ENCODE measurements at regions not wholly inside any gene's neighbourhood (a gene's known extent, or its start where the extent isn't known, plus 50 kb on each side); places are given as distances from the start of the nearest gene placed in this dataset.

DNA sequence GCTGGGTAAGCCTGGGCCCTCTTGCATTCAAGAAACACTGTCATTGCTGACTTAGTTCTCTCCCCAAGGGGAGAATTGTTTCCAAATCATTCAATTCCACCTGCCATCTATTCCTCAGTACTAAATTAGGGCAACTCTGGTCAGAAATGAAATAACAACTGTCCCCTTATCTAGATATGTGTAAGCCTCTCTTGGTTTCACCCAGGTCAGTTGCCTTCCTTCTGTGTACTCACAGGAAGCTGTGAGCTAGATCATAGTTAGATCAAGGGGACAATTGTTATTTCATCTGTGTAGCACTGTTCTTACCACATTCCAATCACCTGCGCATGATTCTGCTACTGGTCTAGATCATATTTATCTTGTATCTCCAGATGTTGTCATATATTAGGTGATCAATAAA, 483.0 kb upstream of the SORCS1 start:
- no peak for DNase-seq (ENCODE audit: low read depth in 4 of 4, low spot score in 3 of 4)

DNA sequence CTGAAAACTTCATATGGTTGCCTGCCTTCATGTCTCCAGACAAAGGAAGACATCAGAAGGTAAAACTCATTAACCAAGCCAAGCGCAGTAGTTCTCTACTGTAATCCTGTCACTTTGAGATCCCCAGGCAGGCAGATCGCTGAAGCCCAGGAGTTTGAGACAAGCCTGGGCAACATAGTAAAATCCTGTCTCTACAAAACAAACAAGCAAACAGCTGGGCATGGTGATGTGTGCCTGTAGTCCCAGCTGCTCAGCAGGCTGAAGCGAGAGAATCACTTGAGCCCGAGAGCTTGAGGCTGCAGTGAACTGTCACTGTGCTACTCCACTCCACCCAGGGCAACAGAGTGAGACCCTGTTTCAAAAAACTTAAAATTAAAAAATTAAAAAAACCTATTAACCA, 467.4 kb upstream of the SORCS1 start:
- DNase-seq (ENCODE audit: low read depth in 4 of 4, low spot score in 3 of 4) = no peak

DNA sequence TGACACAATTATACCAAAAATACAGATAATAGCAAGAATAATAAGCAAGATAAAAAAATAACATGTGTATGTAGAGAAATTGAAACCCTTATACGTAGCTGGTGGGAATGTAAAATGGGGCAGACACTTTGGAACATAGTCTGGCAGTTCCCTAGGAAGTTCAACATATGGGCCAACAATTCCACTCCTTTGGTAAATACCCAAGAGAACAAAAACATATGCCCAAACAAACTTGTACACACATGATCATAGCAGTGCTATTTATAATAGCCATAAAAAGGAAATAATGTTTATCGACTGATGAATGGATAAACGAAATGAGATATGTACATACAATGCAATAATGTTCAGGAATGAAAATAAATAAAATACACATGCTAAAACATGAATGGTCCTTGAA, 462.4 kb upstream of the SORCS1 start:
- DNase-seq (ENCODE audit: low read depth in 4 of 4, low spot score in 3 of 4) = no peak

DNA sequence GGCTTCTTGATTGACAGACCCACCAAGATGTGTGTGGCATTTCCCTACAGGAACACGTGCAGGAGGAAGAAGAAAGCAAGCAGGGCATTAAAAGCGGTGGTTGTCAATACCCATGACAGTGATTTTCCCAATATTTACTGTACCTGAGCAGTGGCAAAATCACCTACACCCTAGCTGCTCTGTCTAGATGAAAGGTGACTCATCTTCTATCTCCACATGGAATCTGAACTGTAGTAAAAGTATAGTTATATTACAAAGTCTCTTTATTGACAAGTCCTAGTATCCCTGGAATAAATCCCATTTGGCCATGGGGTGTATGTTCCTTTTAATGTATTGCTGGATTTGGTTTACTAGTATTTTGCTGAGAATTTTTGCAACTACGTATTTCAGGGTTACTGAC, 458.8 kb upstream of the SORCS1 start:
- DNase-seq (ENCODE audit: low read depth in 4 of 4, low spot score in 3 of 4) = no peak

DNA sequence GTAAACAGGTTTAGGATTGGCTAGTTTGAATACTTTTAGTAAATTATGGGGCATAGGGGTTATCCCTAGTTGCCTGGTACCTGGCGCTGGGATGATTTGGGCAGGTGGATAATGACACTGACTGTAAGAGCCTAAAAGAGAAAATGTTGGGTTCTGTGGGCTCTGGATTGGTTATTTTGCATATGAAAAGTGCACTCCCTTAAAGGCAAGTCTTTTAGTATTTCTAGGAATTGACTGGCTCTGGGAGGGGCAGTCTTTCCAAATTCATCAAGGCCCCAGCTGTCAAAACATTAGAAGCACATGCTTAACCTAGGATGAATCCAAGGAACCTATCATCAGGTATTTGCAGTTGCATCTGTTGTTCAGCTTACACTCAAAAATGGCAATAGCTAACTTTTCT, 454.6 kb upstream of the SORCS1 start:
- no peak for DNase-seq (ENCODE audit: low read depth in 4 of 4, low spot score in 3 of 4)

DNA sequence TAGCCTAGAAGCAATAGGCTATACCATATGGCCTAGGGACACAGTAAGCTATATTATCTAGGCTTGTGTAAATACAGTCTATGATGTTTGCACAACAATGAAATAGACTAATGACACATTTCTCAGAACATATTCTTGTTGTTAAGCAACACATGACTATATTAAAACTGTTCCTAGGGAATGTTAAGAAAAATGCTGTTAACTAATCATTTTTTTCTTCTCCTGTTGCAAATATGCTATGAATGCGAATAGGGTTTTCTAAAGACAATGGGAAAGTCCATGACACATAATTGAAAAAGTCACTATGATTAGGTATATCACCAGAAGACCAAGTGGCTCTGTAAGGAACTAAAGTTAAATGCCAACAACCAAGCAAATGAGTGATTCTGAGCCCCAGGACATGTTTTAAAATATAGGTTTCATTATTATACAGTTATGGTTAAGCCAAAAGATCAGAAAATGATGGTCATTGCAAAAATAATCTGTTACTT, 454.0 kb upstream of the SORCS1 start:
- no peak for DNase-seq (ENCODE audit: low read depth in 4 of 4, low spot score in 3 of 4)

DNA sequence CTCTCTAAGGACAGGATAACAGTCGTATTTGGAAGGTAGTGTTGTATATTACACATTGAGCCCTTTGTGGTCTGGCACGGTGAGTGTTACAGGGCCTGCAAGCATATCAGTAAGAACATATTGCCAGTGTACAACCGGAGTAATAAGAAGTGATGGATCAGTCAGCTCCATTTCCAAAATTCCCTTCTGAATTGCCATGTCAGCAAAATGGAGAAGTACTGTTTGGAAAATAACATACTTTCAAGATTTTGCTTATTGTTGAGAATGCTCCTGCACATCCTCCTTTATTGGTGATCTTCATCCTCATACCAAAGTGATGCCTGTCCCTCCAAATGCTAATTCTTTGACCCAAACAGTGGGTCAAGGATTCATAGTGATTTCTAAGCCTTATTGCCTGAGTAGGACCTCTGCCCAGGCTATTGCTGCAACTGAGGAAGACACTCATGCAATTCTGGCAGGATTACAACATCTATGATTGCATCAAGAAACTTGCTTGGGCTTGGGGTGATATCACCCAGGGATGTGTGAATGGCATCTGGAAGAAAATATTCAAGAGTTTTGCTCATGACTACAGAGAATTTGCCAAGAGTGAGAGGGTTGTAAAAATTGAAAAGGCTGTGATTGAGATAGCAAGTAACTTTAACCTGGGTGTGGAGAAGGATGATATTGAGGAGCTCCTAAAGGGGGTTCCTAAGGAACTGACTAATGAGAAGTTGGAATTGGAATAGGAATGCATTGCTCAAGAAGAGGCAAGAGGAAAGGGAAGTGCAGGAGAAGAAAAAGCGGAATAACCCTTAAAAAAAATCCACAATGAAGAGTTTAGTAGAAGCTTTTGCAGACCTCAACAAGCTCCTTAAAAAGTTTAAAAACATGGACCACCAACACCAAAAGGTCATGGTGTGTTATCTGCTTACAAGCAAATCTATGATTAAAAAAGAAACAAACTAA, 452.2 kb upstream of the SORCS1 start:
- no peak for DNase-seq (ENCODE audit: low read depth in 4 of 4, low spot score in 3 of 4)

DNA sequence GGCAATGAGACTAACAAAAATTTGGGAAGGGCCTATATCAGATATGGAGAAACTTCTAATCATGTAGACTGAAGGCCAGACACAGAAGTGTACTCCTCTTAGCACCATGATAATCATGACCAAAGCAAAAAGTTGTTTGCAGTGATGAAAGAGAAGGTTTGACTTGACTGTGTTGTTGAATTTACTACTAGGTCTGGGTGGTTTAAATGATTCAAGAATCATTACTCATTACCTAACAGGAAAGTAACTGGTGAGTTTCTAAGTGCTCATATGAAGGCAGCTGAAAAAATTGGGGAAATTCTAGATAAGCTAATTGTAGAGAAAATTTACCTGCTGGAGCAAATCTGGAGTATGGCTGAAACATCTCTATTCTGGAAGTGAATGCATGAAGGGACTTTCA, 451.5 kb upstream of the SORCS1 start:
- DNase-seq (ENCODE audit: low read depth in 4 of 4, low spot score in 3 of 4) = no peak

DNA sequence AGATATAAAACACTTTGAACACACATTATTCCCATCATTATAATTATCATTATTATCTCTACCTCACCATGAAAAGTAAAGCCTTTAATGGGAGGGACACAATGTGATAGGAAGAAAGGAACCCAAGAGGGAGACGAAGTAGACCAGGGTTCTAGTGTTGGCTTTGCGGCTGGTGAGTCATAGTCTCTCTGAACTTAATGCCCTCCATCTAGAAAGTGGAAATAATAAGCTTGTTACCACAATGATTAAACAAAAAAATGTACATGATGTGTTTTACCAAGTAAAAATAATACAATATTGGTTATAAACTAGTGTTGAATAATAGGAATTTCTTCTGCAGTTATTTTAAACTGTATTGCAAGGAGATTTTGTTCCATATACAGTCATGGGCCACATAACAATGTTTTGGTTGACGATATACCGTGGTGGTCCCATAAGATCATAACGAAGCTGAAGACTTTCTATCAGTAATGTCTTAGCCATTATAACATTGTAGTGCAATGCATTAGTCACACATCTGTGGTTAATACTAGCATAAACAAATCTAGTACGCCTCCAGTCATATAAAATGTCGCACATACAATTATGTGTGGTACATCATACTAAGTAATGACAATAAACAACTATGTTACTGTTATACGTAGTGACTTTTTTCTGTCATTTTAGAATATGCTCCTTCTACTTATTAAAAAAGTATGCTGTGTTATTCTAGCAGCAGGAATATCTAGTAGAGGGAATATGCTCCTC, 450.6 kb upstream of the SORCS1 start:
- DNase-seq (ENCODE audit: low read depth in 4 of 4, low spot score in 3 of 4) = no peak

DNA sequence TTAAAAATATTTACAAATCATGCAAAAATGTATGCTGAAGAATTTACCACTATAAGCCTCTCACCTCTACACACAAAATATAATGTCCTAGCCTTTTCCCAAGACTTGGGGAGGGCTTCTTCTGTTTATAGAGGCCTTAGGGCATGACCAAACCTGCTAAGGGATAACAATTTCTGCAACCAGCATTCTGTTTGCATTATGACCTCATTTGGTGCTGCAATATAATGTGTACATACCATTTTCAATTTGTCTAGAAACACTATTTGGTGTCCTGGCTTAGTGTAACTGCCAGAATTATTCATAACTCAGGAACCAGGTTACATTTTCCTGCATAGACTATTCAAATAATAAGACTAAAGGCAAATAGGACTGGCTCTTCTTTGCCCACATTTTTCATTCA, 446.6 kb upstream of the SORCS1 start:
- no peak for DNase-seq (ENCODE audit: low read depth in 4 of 4, low spot score in 3 of 4)

DNA sequence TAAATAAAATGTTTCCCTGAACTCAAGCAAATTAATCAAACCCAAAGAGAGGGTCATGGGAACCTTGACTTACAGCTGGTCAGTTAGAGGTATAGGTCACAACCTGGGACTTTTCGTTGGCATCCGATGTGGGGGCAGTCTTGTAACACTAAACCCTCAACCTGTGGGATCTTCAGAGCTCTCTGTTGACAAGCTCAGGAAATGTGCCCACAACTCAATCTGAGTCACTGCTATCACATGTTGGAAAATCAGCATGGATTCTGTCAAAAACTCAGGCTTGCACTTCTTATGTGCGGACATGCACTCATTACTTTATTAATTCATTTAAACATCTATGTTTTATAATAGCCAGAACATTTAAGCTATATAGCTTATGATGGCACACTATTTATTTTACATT, 424.6 kb upstream of the SORCS1 start:
- DNase-seq (ENCODE audit: low read depth in 4 of 4, low spot score in 3 of 4) = no peak

DNA sequence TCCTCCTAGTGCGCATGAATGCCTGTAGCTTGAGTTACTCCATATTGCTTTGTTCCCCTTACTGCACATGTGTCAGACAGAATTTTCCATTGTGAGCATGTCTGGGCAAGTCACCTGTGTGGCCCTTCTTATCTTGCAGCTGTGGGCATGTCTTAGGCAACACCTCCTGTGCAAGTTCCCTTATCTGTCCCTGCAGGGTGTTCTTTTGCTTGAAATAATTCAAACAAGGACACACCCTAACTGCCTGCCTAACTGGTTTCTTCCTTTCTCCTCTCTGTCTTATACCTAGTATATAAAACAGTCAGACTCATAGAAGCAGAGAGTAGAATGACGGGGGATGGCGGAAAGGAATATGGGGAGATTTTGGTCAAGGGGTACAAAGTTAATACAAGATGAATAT, 421.1 kb upstream of the SORCS1 start:
- DNase-seq (ENCODE audit: low read depth in 4 of 4, low spot score in 3 of 4) = no peak

DNA sequence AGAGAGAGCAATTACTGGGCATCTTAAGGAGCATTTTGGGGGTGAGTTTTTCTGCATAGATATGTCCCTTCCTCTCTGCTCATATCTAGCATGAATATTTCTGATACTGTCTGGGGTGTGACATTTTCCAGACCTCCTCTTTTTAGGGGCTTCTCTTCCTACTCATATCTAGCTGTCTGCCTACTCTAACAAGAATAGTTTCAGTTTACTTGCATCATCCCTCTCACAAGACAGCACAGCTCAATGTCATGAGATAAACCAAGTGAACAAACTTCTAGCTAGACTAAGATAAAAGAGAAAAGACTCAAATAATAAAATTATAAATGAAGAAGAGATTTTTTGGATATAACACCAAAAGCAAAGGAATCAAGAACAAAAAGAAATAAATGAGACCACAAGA, 419.5 kb upstream of the SORCS1 start:
- no peak for DNase-seq (ENCODE audit: low read depth in 4 of 4, low spot score in 3 of 4)

DNA sequence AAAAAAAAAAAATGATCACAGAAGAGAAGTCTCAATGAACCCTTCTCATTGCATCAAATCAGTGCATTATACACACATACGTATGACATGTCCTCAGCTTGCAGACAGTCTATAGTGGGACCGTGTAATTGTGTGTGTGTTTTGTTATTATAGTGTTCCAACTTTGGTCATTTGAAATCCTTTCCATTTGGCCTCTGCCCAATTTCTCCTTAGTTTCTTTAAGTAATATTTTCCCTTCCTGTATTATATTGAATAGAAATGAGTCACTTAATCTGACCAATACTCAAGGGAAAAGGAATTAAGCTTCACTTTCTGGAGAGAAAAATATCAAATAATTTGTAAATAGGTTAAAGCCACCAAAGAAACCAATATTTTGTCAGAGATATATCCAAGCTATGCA, 415.5 kb upstream of the SORCS1 start:
- no peak for DNase-seq (ENCODE audit: low read depth in 4 of 4, low spot score in 3 of 4)

DNA sequence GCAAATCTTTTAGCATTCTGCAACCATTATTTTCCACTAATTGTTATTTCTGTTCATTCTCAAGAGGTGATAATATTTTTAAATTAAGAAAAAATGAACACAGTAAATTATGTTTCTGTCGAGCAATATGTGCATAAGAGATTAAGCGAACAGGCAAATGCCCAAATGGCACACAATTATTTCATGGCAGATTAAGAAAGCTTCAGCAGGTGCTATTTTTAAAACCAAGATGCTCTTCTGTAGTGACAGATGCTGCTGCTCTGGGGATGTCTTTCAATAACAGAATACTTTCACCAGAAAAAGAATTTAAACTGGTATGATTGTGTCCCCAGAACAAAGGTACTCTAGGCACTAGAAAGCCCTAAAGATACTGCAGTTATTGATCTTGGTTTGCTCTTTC, 412.7 kb upstream of the SORCS1 start:
- DNase-seq (ENCODE audit: low read depth in 4 of 4, low spot score in 3 of 4) = no peak

DNA sequence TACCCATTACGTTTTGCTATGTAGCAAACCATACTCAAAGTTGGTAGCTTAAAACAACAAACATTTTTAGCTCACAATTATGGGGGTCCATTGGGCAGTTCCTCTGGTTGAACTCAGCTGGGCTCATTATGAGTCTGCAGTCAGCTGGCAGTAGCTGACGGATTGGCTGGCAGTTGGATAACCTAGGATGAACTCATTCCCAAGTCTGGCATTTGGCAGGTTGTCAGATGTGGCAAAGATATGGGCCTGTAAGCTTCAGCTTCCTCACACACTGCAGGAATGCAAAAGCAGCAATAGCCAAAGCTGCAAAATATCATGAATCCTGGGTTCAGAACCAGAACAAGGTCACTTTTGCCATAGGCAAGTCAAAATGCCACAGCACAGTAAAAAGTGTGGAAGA, 412.2 kb upstream of the SORCS1 start:
- no peak for DNase-seq (ENCODE audit: low read depth in 4 of 4, low spot score in 3 of 4)

DNA sequence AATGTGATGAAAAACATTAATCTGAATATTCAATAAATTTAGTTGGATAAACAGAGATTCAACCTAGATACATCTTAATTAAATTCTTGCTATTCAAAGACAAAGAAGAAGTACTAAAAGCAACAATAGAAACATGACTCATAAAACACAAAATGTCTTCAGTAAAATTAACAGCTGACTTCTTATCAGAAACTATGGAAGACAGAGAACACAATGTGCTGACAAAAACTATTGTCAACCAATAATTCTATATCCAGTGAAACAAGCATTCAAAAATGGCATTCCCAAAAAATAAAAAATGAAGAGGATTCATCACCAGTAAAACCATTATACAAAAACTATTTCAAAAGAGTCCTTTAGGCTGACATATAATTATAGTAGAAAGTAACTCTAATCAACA, 400.5 kb upstream of the SORCS1 start:
- DNase-seq (ENCODE audit: low read depth in 4 of 4, low spot score in 3 of 4) = no peak

DNA sequence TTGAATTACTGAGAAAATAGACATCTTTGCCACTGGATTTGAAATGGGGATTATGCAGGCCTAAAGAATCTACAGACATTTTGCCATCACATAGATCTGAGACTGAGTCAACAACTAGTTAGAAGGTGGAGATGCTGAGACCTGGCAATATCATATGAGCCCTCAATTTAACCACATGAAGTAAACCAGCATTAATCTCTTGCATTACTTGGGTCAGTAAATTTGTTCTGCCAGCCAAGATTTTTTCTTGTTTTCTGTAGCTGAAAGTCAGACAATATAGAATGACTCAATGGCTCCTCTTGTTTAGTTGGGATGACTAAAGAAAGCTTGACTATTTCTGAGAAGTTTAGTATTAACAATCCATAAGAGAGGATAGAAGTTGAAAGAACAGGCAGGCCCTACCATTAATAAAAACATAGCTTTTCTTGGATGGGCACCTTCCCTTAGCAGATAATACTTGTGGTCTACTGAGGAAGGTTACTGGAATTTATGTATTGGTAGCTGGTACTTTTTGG, 396.7 kb upstream of the SORCS1 start:
- DNase-seq (ENCODE audit: low read depth in 4 of 4, low spot score in 3 of 4) = no peak

DNA sequence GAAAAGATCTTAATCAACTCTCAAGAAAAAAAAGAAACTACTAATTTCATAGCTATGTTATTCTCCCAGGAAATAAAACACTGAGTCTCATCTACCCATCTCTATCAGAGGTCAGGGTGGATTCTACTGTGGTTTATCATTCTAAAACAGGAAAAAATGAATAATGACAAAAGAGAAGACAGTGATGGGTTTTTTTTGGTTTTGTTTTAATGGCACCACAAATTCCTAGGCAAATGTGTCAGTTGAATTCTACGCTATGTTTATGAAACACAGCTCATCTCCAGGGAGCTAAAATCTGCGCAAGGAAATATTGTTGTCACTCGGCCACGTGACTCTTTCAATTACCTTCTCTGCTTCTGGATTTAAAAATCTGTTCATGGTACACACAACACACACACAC, 393.4 kb upstream of the SORCS1 start:
- DNase-seq (ENCODE audit: low read depth in 4 of 4, low spot score in 3 of 4) = no peak

DNA sequence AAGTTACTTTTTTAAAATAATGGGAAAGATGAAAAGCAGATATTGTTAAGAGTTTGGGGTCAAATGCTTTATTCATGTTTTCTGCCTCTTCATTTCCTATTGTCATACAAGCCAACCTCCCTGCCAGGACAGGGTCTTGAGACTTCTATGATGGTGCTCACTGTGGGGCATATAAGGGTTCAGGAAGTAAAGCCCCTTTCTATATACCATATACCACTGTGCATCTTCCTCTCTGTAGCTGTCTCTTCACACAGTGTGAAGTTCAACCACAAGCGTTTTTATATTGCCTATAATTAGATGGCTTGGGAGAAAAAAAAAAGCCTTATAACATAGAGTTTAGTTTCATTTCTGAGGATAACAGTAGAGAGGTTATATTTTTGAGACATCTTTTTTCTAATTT, 389.8 kb upstream of the SORCS1 start:
- DNase-seq (ENCODE audit: low read depth in 4 of 4, low spot score in 3 of 4) = no peak

DNA sequence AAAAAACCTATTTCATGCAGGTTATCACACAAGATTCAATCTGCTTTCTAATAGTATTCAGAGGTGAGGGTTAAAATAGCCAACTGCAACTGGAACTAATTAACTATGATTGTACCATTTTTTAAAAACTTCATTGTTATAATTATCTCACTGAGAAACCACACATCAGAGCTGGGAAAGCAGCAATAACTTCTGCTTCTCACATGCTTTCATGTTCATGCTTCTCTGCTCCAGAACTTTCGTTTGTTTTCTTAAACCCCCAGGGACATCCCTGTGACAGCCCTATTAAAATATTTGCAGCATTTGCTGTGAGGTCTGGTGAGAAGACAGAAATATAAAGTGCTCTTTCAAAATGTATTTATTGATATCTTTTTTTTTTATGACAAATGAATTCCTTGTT, 389.0 kb upstream of the SORCS1 start:
- DNase-seq (ENCODE audit: low read depth in 4 of 4, low spot score in 3 of 4) = no peak

DNA sequence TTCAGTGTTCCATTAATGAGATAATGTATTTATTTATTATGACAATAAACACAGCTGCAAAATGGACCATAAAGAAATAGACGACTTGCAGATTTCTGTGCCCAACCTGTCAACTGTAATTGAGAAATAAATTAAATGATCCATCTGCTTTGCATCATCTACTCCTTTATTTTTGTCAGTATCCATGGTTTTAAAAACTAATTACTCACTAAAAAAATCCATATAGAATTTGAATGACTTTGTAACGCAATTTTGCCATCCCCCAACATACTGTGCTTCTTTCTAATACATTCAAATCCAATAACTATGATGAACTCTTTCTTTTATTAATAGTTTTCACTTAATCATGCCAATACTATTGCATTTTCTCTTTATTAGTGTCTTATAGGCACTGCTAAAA, 388.5 kb upstream of the SORCS1 start:
- DNase-seq (ENCODE audit: low read depth in 4 of 4, low spot score in 3 of 4) = no peak
